HG03571 (cell line): ENCODE measurements at regions not wholly inside any gene's neighbourhood (a gene's known extent, or its start where the extent isn't known, plus 50 kb on each side); places are given as distances from the start of the nearest gene placed in this dataset.

Experiments used
- ATAC-seq: cut with Tn5 transposase; IDR thresholded peaks from one replicate; pipeline ENCODE4 v1.9.1; 2021; ENCODE audit not compliant: unreplicated experiment

- ATAC-seq = no peak
These were observed 141.8 kb upstream of the KLHL29 start for GRCh38 chr2:23243073-23243659.

DNA sequence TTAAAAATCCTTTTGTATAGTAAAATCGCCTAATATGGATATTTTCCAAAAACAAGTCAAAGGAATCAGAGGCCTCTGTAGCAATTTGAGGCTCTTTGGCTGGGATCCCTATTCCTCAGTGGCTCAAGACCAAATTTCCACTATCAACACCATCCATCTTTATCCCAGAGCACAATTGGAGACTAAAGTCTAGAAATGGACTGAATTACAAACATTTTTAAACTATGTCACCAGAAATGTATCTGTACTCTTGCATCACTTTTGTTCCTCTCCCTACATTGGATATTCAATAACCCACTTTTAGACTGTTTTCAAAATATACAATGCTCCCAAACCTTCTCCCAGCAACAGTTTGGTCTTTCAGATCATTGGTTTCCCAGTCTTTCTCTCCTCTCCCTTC is 140.4 kb upstream of the KLHL29 start:
- ATAC-seq = no peak

DNA sequence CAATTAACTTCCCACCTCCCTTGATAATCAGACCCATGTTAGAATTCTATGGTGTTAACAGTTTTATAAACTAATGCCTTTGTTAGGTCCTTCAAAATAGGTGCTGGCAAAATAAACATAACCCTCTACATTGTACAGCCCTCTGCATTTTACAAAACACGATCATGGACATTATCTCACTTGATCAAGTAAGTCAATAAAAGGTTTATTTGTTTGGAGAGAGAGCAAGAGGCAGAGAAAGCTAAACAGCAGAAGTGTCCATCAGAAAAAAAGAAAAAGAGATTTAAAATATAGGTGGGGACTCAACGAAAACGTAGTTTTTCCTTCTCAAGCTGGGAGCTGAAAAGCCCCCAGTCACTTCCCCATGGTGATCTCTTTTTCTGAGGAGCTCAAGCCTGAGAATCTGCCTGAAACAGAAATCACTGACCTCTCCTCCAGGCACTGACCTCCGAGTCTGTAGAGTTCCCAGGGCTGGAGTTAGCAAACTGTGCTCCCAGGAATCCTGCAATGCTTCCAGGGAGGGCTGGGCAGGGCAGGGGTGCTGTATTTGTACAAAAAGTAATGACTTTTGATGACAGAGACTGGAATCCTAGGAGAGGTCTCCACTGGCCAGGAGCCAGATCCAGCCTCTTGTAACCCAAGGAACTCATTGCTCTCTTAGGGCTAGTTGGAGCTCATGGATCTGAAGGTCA is 137.8 kb upstream of the KLHL29 start:
- no peak for ATAC-seq

DNA sequence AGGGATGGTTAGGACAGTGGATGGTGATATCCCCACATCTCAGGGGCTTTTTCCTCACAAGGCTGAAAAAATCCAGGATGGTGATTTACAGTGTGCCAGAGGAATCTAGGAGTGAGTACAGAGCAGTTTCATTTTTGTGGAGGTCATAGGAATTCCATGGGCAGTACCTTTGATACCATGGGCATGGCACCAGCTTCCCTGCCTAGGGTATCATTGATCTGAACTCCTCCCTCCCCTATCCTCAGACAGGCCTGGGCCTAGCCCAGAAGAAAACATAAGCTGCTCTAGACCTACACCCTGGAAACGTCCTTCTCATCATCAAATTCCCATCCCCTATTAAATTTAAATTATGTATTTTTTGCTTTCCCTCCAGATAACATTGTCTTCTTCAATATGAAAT is 136.3 kb upstream of the KLHL29 start:
- no peak for ATAC-seq

DNA sequence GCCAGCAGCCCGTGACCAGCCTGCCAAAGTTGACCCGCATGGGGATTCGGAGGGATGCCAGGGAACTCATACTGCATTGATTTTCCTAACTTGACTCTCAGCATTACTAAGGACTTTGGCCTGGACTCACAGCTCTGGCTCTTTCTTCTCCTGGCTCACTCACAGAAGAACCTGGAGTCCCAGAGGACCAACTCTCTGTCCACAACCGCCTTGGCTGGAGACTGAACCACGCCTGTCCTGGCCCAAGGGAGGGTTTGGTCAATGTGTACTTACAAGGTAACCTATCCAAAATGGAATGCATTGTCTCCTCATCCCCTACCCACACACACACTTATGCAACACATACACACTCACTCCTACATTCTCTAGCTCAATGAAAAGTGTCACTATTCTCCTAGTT is 135.6 kb upstream of the KLHL29 start:
- ATAC-seq = no peak

- ATAC-seq = no peak
These were observed 134.6 kb upstream of the KLHL29 start for GRCh38 chr2:23250371-23250770.

DNA sequence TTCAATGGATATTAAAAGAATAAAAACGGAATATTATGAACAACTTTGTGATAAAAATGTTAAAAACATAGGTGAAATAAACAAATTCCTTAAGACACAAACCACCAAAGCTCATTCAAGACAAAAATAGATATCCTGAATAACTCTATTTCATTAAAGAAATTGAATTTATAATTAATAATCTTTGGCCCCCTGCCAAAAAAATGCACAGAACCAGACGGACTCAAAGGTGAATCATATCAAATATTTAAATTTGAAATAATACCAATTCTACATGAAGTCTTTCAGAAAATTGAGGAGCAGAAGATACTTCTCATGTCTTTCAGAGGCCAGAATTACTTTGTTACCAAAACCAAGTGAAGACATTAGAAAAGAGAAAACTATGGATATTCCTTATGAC is 128.3 kb upstream of the KLHL29 start:
- ATAC-seq = no peak

DNA sequence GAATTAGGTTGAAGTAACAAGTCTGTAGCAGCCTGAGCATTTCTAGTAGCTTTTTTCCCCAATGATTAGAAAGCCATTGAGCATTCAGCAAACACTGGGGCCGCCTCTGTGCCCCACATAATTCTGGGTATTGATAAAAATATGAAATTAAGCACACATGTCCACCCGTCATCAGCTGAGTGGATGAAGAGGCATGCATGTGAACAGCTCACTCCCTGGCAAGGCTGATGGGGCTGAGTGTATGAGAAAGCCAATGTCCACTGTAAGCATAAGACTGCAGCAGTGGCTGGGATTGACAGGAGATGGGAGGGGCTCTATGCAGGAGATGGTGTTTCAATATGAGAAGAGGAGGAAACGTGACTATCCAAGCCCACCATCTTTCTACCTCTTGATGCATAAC is 124.4 kb upstream of the KLHL29 start:
- ATAC-seq = no peak

- ATAC-seq = no peak
These were observed 116.3 kb upstream of the KLHL29 start for GRCh38 chr2:23268467-23269263.

DNA sequence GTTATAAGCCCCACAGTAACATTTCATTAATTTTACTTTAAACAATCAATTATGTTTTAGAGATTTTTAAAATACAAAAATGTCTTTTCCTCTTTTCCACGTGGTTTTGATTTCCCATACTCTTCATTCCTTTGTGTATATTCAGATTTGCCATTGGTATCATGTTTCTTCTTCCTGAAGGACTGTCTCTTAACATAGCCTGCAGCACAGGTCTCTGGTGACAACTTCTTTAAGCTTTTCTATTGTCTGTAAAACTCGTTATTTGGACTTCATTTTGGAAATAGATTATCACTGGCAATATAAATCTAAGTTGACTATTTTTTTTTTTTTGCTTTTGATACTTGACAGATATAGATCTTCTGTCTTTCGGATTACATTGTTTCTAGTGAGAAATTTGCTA is 115.2 kb upstream of the KLHL29 start:
- ATAC-seq = no peak

DNA sequence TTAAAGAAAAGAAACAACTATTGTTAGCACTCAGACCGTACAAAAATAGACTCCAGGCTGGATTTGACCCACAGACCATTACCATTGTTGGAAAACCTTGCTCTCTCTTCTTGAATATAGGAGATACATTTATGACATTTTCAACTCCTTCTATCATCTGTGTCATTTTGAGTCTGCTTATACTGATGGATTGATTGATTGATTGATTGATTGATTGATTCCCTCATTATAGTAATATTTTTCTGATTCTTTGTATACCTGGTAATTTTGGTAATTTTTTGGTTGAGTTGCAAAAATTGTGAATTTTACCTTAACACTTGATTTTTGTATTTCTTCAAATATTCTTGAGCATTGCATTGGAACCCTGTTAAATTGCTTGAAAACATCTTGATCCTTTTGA is 114.2 kb upstream of the KLHL29 start:
- no peak for ATAC-seq

- ATAC-seq = no peak
These were observed 113.7 kb upstream of the KLHL29 start for GRCh38 chr2:23271230-23271629.

- no peak for ATAC-seq
These were observed 111.2 kb upstream of the KLHL29 start for GRCh38 chr2:23273786-23274185.

DNA sequence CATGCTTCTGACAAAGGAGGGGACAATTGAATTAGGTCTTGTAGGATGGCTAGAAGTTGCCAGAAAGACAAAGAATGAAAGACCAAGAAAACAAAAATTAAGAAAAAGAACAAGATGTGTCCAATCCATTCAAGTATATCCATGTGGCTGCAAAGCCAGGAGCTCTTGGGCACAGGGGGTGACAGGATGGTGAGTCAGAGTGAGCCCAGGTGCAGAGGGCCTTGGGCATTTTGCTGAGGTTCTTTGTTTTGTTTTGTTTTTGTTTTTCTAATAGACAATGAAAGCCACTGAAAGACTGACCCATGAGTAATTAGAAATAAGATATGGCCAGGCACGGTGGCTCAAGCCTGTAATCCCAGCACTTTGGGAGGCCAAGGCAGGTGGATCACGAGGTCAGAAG is 104.6 kb upstream of the KLHL29 start:
- ATAC-seq = no peak

DNA sequence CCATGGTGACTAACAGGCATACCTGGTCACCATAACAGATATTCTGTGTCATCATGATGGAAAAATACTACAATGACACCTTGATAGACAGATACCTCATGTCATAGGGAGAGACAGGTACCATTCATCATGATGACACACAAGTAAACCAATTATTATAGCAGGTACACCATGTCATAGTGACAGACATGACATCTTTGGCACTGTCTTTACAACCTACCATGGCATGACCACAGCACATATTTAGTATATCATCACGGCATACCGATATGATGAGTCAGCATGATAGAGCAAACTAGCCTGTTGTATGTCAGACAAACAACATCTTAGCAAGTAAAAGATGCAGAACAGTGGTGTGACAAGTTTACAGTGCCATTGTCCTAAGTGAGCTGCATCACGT is 101.3 kb upstream of the KLHL29 start:
- no peak for ATAC-seq

DNA sequence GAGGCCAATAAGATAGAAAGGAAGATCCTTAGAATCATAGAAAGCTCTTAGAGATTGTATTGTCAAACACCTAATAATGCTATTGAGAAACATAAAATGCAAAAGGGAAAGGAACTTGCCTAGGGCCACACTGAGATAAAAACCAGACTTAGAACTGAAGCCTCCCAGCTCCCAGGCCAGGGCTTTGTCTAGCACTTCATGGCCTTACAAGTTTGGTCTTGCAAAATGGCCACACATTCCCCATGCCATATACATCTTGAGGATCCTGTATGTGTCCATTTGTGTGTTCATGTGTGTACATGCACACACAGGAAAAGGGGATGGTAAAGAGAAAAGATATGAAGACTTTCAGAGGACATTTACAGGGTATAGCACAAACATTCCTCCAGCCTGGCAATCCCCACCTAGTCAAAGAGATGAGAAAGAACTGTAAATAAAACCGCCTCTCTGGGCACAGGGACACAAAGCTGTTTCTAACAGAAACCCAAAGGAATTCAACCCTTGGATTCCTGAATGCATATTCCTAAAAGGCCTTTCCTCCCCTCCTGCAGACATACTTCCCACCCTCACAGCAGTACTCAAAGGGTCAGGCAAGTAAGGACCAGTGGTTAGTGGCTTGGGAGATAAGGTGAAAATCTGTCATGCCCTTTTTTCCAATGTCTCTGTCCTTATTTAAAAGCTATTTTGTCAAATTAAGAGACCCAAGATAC is 99.7 kb upstream of the KLHL29 start:
- ATAC-seq = no peak

- ATAC-seq = no peak
These were observed 98.8 kb upstream of the KLHL29 start for GRCh38 chr2:23286031-23286757.

DNA sequence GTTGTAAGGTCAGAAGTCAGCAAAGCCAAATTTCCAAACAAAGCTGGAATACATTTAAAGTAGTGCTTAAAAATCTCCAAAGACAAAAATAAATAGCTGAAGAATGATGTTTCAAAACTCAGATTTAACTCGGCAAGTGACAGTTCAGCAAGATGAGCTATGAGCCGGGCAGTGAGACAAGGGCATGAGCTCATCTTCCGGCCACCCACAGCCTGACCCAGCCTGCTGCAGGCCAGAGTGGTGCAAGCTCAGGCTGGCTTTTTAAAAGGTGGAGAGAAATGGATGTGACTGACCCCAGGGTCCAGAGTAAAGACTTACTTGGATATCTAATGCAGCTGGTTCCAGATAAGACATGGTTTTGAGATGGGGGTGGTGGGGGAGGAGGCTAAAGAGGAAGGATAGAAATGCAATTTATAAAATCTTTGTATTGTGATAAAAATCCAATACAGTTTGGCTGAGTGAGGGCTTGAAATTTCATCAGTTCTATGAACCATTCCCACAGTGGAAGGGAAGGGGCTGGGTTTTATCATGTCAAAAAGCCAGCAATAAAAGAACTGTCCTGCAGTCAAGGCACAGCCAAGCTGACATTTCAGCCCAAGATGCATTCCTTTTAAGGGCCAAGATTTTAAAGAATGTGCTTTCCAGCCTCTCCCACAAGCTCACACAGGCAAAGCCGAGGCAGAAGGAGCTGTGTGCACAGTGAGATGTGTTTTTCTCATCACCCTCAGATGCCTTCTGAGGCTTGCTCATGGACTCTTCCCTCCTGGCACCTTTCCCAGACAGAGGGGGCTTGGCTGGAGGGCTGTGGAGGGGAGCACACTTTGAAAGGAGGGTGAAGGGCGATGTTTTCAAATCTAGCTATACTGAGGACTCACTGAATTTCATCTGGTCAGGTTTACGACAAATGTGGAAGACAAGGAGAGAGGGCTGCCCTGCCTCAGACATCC is 97.9 kb upstream of the KLHL29 start:
- no peak for ATAC-seq

GRCh38 chr2:23289671-23290070 is 95.3 kb upstream of the KLHL29 start:
- ATAC-seq = no peak

- no peak for ATAC-seq
These were observed 93.7 kb upstream of the KLHL29 start for GRCh38 chr2:23291239-23291638.
